Neural crest cell (in vitro differentiated cells): ENCODE measurements at regions not wholly inside any gene's neighbourhood (a gene's known extent, or its start where the extent isn't known, plus 50 kb on each side); places are given as distances from the start of the nearest gene placed in this dataset.

Experiments
- DNase-seq: peaks from one replicate; pipeline ENCODE4 v3.0.0; 2021; ENCODE audit warnings: low read depth, mixed read lengths, low spot score
- H3K27ac Mint-ChIP-seq: one replicate; pipeline ENCODE4 v1.8.0; 2021; ENCODE audit warnings: mild to moderate bottlenecking, mixed read lengths; ENCODE audit not compliant: unreplicated experiment
- H3K27me3 Mint-ChIP-seq: 2 replicates; pipeline ENCODE4 v1.8.0; 2021; ENCODE audit warnings: low read depth, mild to moderate bottlenecking, mixed read lengths
- H3K36me3 Mint-ChIP-seq: 2 replicates; pipeline ENCODE4 v1.8.0; 2021; ENCODE audit warnings: low read depth, mild to moderate bottlenecking, mixed read lengths
- H3K4me1 Mint-ChIP-seq: 2 replicates; pipeline ENCODE4 v1.8.0; 2021; ENCODE audit warnings: mixed read lengths
- H3K4me3 Mint-ChIP-seq: one replicate; pipeline ENCODE4 v1.8.0; 2021; ENCODE audit warnings: mild to moderate bottlenecking, mixed read lengths
- H3K9me3 Mint-ChIP-seq: 2 replicates; pipeline ENCODE4 v1.8.0; 2021; ENCODE audit warnings: mixed read lengths
- CTCF ChIP-seq: fragments of 200-600 bp; sonication (generic); conservative IDR thresholded peaks from 2 replicates; pipeline ENCODE4 v1.5.0; 2021; ENCODE audit warnings: antibody characterized with exemption, mild to moderate bottlenecking

- Mint-ChIP-seq H3K9me3 (no peaks in the 10 kb centered on the region), H3K36me3 (no peaks in the 10 kb centered on the region), H3K4me1 (no peaks in the 10 kb centered on the region), H3K27ac (no peak overlapping the region), H3K27me3 (no peaks in the 10 kb centered on the region), H3K4me3 (no peak overlapping the region)
- DNase-seq: no peak
- no peak for TF ChIP-seq CTCF
Observed at GRCh38 chr2:59947917-59948541, 605.4 kb downstream of the BCL11A start.

- Mint-ChIP-seq H3K27me3 (no peaks in the 10 kb centered on the region), H3K4me3 (no peak overlapping the region), H3K27ac (no peak overlapping the region), H3K9me3 (no peaks in the 10 kb centered on the region), H3K36me3 (no peaks in the 10 kb centered on the region), H3K4me1 (no peaks in the 10 kb centered on the region)
- no peak for TF ChIP-seq CTCF
- DNase-seq: no peak
Observed at GRCh38 chr2:59947209-59947608, 606.2 kb downstream of the BCL11A start.

- TF ChIP-seq CTCF: no peak
- Mint-ChIP-seq H3K4me3 (no peak overlapping the region), H3K9me3 (no peaks in the 10 kb centered on the region), H3K27ac (no peak overlapping the region), H3K36me3 (no peaks in the 10 kb centered on the region), H3K27me3 (no peaks in the 10 kb centered on the region), H3K4me1 (peaks cover 8% of the 10 kb centered on the region)
- DNase-seq: no peak
Observed at GRCh38 chr2:59939236-59939635, 614.2 kb downstream of the BCL11A start.

GRCh38 chr2:59938181-59938580, 615.3 kb downstream of the BCL11A start:
- Mint-ChIP-seq H3K9me3 (no peaks in the 10 kb centered on the region), H3K27me3 (no peaks in the 10 kb centered on the region), H3K36me3 (no peaks in the 10 kb centered on the region), H3K4me3 (no peak overlapping the region), H3K4me1 (peaks cover 8% of the 10 kb centered on the region), H3K27ac (no peak overlapping the region)
- no peak for DNase-seq
- TF ChIP-seq CTCF: no peak

- Mint-ChIP-seq H3K36me3 (no peaks in the 10 kb centered on the region), H3K27me3 (no peaks in the 10 kb centered on the region), H3K9me3 (no peaks in the 10 kb centered on the region), H3K4me3 (no peak overlapping the region), H3K4me1 (peaks cover 8% of the 10 kb centered on the region), H3K27ac (no peak overlapping the region)
- TF ChIP-seq CTCF: no peak
- no peak for DNase-seq
Observed at GRCh38 chr2:59936048-59936447, 617.4 kb downstream of the BCL11A start.
